ENCODE measurements at regions not wholly inside any gene's neighbourhood (a gene's known extent, or its start where the extent isn't known, plus 50 kb on each side); places are given as distances from the start of the nearest gene placed in this dataset.
"Not testable (repeated sequence)": the region's sequence is repeated elsewhere in the genome, so short reads cannot be mapped to it uniquely, and the experiment has no call there.

DNA sequence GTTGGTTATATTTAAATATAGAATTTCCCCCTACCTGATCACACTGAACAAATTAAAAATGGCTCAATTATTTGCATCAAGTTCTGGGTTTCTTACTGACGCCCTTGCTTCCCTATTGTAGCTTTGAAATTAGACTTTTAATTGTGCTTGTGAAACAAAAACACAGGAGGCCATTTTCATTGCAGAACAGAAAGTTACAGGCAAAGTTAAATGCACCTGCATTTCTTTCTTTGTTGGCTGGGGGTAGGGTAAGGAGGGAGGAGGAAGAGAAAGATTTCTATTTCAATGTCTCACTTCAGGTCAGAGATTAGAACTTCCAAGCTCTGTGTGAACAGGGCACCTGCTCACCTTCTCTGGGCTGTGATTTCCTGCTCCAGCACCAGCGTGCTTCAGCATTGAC, 199.6 kb downstream of the BCL11A start:
- Histone ChIP-seq H3K27ac (ENCODE audit: low read depth in 1 of 2, low read length in 2 of 2) (no peak overlapping the region), H3K4me1 (ENCODE audit: control insufficient read depth in 1 of 2, insufficient read depth in 2 of 2, low read length in 2 of 2) (no peaks in the 10 kb centered on the region), H3K36me3 (ENCODE audit: control insufficient read depth in 1 of 2, insufficient read depth in 2 of 2, low read length in 1 of 2) (no peaks in the 10 kb centered on the region), H3K9me3 (ENCODE audit: control insufficient read depth, low read length) (no peaks in the 10 kb centered on the region), H3K27me3 (ENCODE audit: control insufficient read depth in 1 of 2, insufficient read depth in 2 of 2, low read length in 1 of 2) (no peaks in the 10 kb centered on the region), H3K4me3 (ENCODE audit: low read length in 2 of 2) (no peak overlapping the region)
- intact Hi-C loops (cut with DNase I), result no loop called here
- ATAC-seq (ENCODE audit: low FRiP score) (no peak), DNase-seq (no peak)
- WGBS, 2 donors, result 89 to 91% methylated on average over 2 of the region's 2 CpGs

DNA sequence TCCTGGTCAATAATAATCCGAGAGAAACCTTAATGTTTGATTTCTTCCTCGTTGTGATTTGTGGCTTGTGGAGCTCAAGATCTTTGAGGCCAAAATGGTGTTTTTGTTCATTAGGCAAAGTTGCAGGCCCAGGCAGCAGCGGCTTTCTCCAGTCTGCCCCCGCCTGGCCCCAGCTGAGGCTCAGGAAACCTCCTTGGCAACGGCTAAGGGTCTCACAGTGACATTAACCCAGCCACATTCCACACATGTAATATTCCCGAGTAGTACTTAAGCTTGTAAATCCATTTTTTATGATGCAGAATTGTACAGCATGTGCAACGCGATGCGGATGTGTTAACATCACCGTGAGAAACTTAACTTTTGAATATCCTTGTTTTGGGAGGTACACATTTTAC, 200.1 kb downstream of the BCL11A start:
- intact Hi-C loops (cut with DNase I), result no loop called here
- H3K4me3 ChIP-seq (ENCODE audit: low read length in 2 of 2), result no peak overlapping the region
- WGBS, 2 donors, result 58 to 67% methylated on average over 10 of the region's 10 CpGs
- no peaks in the 10 kb centered on the region for H3K36me3 ChIP-seq (ENCODE audit: control insufficient read depth in 1 of 2, insufficient read depth in 2 of 2, low read length in 1 of 2)
- H3K4me1 ChIP-seq (ENCODE audit: control insufficient read depth in 1 of 2, insufficient read depth in 2 of 2, low read length in 2 of 2), result no peaks in the 10 kb centered on the region
- H3K9me3 ChIP-seq (ENCODE audit: control insufficient read depth, low read length), result no peaks in the 10 kb centered on the region
- ATAC-seq (ENCODE audit: low FRiP score) (no peak), DNase-seq (no peak)
- H3K27me3 ChIP-seq (ENCODE audit: control insufficient read depth in 1 of 2, insufficient read depth in 2 of 2, low read length in 1 of 2), result no peaks in the 10 kb centered on the region
- no peak overlapping the region for H3K27ac ChIP-seq (ENCODE audit: low read depth in 1 of 2, low read length in 2 of 2)

DNA sequence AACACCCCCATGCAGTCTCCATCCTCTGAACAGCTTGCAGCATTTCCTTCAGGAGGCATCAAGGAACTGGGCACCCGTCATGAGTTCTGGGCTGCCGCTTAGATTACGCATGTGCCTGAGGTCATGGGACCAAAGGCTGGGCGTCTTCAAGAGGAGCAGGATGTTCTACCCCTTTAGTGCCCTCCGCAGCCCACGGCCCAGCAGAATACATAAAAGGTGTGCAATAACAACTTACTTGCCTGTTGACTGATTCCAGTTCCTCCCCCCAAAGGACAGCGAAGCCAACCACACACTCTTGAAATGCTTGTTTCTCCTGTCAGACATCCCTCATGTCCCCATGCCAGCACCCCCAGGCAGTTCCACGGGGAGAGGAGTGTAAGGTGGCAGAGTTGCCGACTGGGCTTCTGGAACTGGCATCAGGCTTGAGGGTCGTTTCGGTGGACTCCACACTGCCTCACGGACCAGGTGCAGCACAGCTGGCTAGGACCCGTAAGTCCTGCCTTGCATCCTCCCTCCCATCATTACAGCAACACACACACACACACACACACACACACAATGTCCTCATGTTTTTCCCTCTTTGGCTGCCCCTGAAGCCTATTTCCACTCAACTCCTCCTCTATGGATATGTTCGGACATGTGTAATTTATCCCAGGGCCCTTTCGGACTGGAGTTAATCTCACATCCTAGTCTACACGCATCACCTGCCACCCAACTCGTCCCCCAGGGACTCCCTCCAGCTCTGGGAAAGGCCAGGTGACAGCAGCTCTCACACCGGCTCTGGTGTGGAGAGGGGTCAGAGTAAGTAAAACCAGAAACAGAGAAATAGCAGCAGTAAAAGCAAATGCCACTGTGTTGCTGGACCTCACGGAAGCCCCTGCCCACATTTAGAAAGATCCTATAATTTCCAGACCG, 200.7 kb downstream of the BCL11A start:
- 91% methylated on average over 20 of the region's 20 CpGs for WGBS, 2 donors
- intact Hi-C loops (cut with DNase I), result no loop called here

DNA sequence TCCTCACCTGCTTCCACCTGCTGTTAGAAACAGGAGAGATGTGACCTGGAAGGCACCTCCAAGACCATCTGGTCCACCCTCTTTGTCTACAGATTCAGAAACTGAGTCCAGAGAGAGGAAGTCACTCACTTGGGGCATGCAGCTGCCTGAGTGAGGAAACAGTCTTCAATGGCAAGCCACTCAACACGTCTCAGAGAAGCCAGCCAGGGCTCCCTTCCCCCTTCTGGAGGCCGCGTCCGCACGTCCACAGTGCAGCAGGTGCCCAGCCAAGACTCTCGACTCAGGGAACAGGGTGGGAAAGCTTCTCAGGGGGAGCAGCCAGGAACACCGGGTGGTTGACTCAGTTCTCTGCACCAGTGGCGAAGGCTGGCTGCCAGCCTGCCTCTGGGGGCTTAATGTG, 201.7 kb downstream of the BCL11A start:
- Histone ChIP-seq H3K36me3 (ENCODE audit: control insufficient read depth in 1 of 2, insufficient read depth in 2 of 2, low read length in 1 of 2) (no peaks in the 10 kb centered on the region), H3K27ac (ENCODE audit: low read depth in 1 of 2, low read length in 2 of 2) (no peak overlapping the region), H3K4me1 (ENCODE audit: control insufficient read depth in 1 of 2, insufficient read depth in 2 of 2, low read length in 2 of 2) (no peaks in the 10 kb centered on the region), H3K4me3 (ENCODE audit: low read length in 2 of 2) (no peak overlapping the region), H3K27me3 (ENCODE audit: control insufficient read depth in 1 of 2, insufficient read depth in 2 of 2, low read length in 1 of 2) (no peaks in the 10 kb centered on the region), H3K9me3 (ENCODE audit: control insufficient read depth, low read length) (no peaks in the 10 kb centered on the region)
- DNase-seq, result no peak
- 20 to 42% methylated on average over 8 of the region's 8 CpGs for WGBS, 2 donors
- intact Hi-C loops (cut with DNase I), result no loop called here
- ATAC-seq (ENCODE audit: low FRiP score), result no peak

More for the DNA sequence above, 200.7 kb downstream of the BCL11A start:
- ATAC-seq (ENCODE audit: low FRiP score) (no peak), DNase-seq (no peak)
- Histone ChIP-seq H3K27ac (ENCODE audit: low read depth in 1 of 2, low read length in 2 of 2) (no peak overlapping the region), H3K27me3 (ENCODE audit: control insufficient read depth in 1 of 2, insufficient read depth in 2 of 2, low read length in 1 of 2) (no peaks in the 10 kb centered on the region), H3K4me1 (ENCODE audit: control insufficient read depth in 1 of 2, insufficient read depth in 2 of 2, low read length in 2 of 2) (no peaks in the 10 kb centered on the region), H3K9me3 (ENCODE audit: control insufficient read depth, low read length) (no peaks in the 10 kb centered on the region), H3K4me3 (ENCODE audit: low read length in 2 of 2) (no peak overlapping the region), H3K36me3 (ENCODE audit: control insufficient read depth in 1 of 2, insufficient read depth in 2 of 2, low read length in 1 of 2) (no peaks in the 10 kb centered on the region)

DNA sequence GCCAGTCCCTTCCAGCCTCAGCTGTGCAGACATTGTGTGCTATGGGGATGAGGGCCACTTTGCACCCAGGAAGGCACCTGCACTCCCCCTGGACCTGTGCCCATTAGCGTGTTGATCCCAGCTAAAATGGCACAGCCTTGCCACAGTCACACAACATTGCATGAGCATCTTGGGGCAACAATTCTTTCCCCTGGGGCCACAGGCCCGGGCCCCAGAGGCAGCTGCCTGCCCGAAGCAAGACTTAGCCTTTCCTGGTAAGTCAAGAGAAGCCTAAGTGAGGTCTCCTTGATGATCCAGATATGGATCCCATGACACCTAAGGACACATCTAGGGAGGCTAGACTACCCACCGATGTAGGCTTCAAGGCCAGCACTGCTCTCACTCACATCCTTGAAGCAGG, 202.1 kb downstream of the BCL11A start:
- Histone ChIP-seq H3K4me1 (ENCODE audit: control insufficient read depth in 1 of 2, insufficient read depth in 2 of 2, low read length in 2 of 2) (no peaks in the 10 kb centered on the region), H3K36me3 (ENCODE audit: control insufficient read depth in 1 of 2, insufficient read depth in 2 of 2, low read length in 1 of 2) (no peaks in the 10 kb centered on the region), H3K9me3 (ENCODE audit: control insufficient read depth, low read length) (no peaks in the 10 kb centered on the region), H3K4me3 (ENCODE audit: low read length in 2 of 2) (no peak overlapping the region), H3K27me3 (ENCODE audit: control insufficient read depth in 1 of 2, insufficient read depth in 2 of 2, low read length in 1 of 2) (no peaks in the 10 kb centered on the region), H3K27ac (ENCODE audit: low read depth in 1 of 2, low read length in 2 of 2) (no peak overlapping the region)
- DNase-seq (no peak), ATAC-seq (ENCODE audit: low FRiP score) (no peak)
- intact Hi-C loops (cut with DNase I), result no loop called here
- WGBS, 2 donors, result 93 to 97% methylated on average over 4 of the region's 4 CpGs

DNA sequence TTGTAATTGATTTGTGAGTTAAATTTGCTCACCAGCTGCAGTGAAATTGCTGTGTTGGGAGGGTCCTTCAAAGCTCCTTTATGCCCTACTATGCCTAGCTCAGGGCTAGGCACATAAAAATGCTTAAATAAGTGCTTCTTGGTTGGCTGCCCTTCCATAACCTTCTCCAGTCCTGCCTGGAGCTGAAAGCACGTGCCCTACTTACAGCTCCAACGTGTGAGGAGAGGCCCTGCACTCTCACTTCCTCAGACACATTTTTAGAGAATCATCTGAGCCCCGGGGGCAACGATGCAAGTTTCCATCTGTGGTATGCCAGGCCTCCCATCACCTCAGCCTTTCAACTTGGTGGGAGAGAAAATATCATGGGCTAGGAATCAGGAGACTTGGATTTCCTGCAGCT, 202.7 kb downstream of the BCL11A start:
- no peaks in the 10 kb centered on the region for H3K9me3 ChIP-seq (ENCODE audit: control insufficient read depth, low read length)
- WGBS, 2 donors, result 81 to 84% methylated on average over 4 of the region's 4 CpGs
- intact Hi-C loops (cut with DNase I), result no loop called here
- H3K27ac ChIP-seq (ENCODE audit: low read depth in 1 of 2, low read length in 2 of 2), result no peak overlapping the region
- no peaks in the 10 kb centered on the region for H3K4me1 ChIP-seq (ENCODE audit: control insufficient read depth in 1 of 2, insufficient read depth in 2 of 2, low read length in 2 of 2)
- H3K4me3 ChIP-seq (ENCODE audit: low read length in 2 of 2), result no peak overlapping the region
- ATAC-seq (ENCODE audit: low FRiP score), result no peak
- DNase-seq, result no peak
- no peaks in the 10 kb centered on the region for H3K36me3 ChIP-seq (ENCODE audit: control insufficient read depth in 1 of 2, insufficient read depth in 2 of 2, low read length in 1 of 2)
- no peaks in the 10 kb centered on the region for H3K27me3 ChIP-seq (ENCODE audit: control insufficient read depth in 1 of 2, insufficient read depth in 2 of 2, low read length in 1 of 2)

DNA sequence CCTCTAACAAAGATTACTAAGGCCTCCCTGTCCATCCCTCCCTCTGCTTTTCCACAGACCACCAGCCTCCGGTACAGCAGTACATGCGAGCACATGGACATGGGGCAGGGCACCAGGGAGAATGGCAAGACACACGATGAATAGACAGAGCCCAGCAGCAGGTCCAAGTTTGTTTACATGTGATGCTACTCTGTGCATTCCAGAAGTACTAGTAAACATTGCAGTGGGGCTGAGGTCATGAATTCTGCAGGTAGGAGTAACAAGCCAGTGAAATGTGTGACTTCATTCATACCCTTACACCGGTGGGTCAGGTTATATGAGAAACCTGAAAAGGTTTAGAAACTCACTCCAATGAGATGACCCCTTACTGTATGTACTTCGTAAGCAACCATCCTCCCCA, 205.7 kb downstream of the BCL11A start:
- Histone ChIP-seq H3K4me3 (ENCODE audit: low read length in 2 of 2) (no peak overlapping the region), H3K27ac (ENCODE audit: low read depth in 1 of 2, low read length in 2 of 2) (no peak overlapping the region), H3K4me1 (ENCODE audit: control insufficient read depth in 1 of 2, insufficient read depth in 2 of 2, low read length in 2 of 2) (no peaks in the 10 kb centered on the region), H3K27me3 (ENCODE audit: control insufficient read depth in 1 of 2, insufficient read depth in 2 of 2, low read length in 1 of 2) (no peaks in the 10 kb centered on the region), H3K9me3 (ENCODE audit: control insufficient read depth, low read length) (no peaks in the 10 kb centered on the region), H3K36me3 (ENCODE audit: control insufficient read depth in 1 of 2, insufficient read depth in 2 of 2, low read length in 1 of 2) (no peaks in the 10 kb centered on the region)
- intact Hi-C loops (cut with DNase I), result no loop called here
- DNase-seq (no peak), ATAC-seq (ENCODE audit: low FRiP score) (no peak)
- WGBS, 2 donors, result 91 to 93% methylated on average over 5 of the region's 5 CpGs

DNA sequence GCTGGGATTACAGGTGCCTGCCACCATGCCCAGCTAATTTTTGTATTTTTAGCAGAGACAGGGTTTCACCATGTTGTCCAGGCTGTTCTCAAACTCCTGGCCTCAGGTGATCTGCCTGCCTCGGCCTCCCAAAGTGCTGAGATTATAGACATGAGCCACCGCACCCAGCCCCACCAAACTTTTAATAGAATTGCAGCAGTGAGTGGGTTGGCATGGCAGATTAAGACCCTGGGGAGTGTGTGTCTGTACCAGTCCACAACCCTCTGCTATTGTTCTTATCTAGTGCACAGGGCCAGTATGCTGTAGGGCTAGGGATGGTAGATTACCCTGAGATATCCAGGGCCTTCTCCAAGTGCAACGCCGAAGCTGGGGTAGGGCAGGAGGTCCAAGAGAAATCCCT, 211.0 kb downstream of the BCL11A start:
- H3K27ac ChIP-seq (ENCODE audit: low read depth in 1 of 2, low read length in 2 of 2); ATAC-seq (ENCODE audit: low FRiP score); H3K27me3 ChIP-seq (ENCODE audit: control insufficient read depth in 1 of 2, insufficient read depth in 2 of 2, low read length in 1 of 2); H3K4me1 ChIP-seq (ENCODE audit: control insufficient read depth in 1 of 2, insufficient read depth in 2 of 2, low read length in 2 of 2); DNase-seq; H3K9me3 ChIP-seq (ENCODE audit: control insufficient read depth, low read length); H3K4me3 ChIP-seq (ENCODE audit: low read length in 2 of 2); intact Hi-C loops (cut with DNase I); H3K36me3 ChIP-seq (ENCODE audit: control insufficient read depth in 1 of 2, insufficient read depth in 2 of 2, low read length in 1 of 2): not testable (repeated sequence)
- WGBS, 2 donors, result 89 to 91% methylated on average over 4 of the region's 4 CpGs

DNA sequence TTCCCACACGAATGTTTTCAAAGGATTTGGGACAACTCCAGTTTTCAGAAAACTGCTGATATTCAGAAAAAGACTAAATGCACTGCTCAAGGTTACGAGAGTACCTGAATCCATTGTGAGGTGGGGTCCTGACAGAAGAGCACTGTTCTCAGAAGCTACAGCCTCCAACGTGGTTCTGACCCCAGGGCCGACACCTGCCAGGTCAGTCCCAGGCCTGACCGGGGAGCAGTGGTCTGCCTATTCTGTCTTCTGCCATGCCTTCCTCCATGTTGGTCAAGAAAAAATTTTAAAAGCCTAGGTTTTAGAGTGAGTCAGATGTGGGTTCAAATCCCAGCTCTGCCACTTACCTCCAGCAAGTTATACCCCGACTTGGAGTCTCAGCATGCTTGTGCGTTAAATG, 212.3 kb downstream of the BCL11A start:
- no peaks in the 10 kb centered on the region for H3K27me3 ChIP-seq (ENCODE audit: control insufficient read depth in 1 of 2, insufficient read depth in 2 of 2, low read length in 1 of 2)
- ATAC-seq (ENCODE audit: low FRiP score) (no peak), DNase-seq (no peak)
- H3K9me3 ChIP-seq (ENCODE audit: control insufficient read depth, low read length), result no peaks in the 10 kb centered on the region
- intact Hi-C loops (cut with DNase I), result no loop called here
- H3K27ac ChIP-seq (ENCODE audit: low read depth in 1 of 2, low read length in 2 of 2), result no peak overlapping the region
- H3K36me3 ChIP-seq (ENCODE audit: control insufficient read depth in 1 of 2, insufficient read depth in 2 of 2, low read length in 1 of 2), result no peaks in the 10 kb centered on the region
- no peaks in the 10 kb centered on the region for H3K4me1 ChIP-seq (ENCODE audit: control insufficient read depth in 1 of 2, insufficient read depth in 2 of 2, low read length in 2 of 2)
- 93% methylated on average over 7 of the region's 7 CpGs for WGBS, 2 donors
- no peak overlapping the region for H3K4me3 ChIP-seq (ENCODE audit: low read length in 2 of 2)
